Ectodermal cell (in vitro differentiated cells): ENCODE measurements at regions not wholly inside any gene's neighbourhood (a gene's known extent, or its start where the extent isn't known, plus 50 kb on each side); places are given as distances from the start of the nearest gene placed in this dataset.

Source experiments
- H3K27ac ChIP-seq: 2 replicates; pipeline ENCODE4 v1.7.0; 2013; ENCODE audit warnings: mild to moderate bottlenecking, low read depth, low read length; ENCODE audit not compliant: insufficient read depth, poor library complexity, severe bottlenecking
- H3K27me3 ChIP-seq: 2 replicates; pipeline ENCODE4 v1.7.0; 2013; ENCODE audit warnings: mild to moderate bottlenecking, low read length; ENCODE audit not compliant: insufficient read depth, control insufficient read depth, poor library complexity, severe bottlenecking
- H3K36me3 ChIP-seq: one replicate; pipeline ENCODE4 v1.7.0; 2013; ENCODE audit warnings: low read length; ENCODE audit not compliant: control insufficient read depth, insufficient read depth
- H3K4me1 ChIP-seq: one replicate; pipeline ENCODE4 v1.7.0; 2013; ENCODE audit warnings: low read length; ENCODE audit not compliant: control insufficient read depth, insufficient read depth
- H3K4me3 ChIP-seq: 2 replicates; pipeline ENCODE4 v1.7.0; 2013; ENCODE audit warnings: low read depth, low read length, control low read depth; ENCODE audit not compliant: insufficient read depth
- H3K9me3 ChIP-seq: 2 replicates; pipeline ENCODE4 v1.7.0; 2013; ENCODE audit warnings: mild to moderate bottlenecking, low read length, moderate library complexity; ENCODE audit not compliant: control insufficient read depth
- WGBS, 2 experiments: methylation state at CpG; one replicate each; pipeline ENCODE4 v1.1.7; 2013; ENCODE audit warnings: missing lambda C conversion rate in 2 of 2; 5-methylcytosine and 5-hydroxymethylcytosine counted together

DNA sequence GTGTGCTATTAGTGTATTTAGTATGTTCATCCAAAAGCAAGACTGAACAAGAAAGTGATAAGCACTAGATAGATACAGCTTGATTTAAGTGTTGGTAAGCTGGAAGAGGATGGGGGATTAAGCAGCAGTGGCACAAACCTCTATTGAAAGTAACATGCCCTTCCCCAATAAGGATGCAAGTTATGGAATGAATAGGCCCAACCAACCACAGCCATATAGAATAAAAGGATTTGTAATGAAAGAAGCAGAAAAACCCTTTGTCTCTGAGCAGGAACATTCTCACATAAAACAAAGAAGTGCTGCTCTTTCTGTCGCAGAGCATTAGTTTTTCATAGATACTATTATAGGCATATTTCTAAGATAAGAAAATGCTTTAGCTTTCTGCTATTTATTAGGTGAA lies 310.7 kb downstream of the IPO8 start:
- H3K4me1 ChIP-seq, result no peaks in the 10 kb centered on the region
- no peak overlapping the region for H3K27ac ChIP-seq
- no peak overlapping the region for H3K4me3 ChIP-seq
- no peaks in the 10 kb centered on the region for H3K36me3 ChIP-seq
- no CpG with 5 or more reads among the region's 1 CpG for WGBS, 2 experiments
- no peaks in the 10 kb centered on the region for H3K27me3 ChIP-seq
- H3K9me3 ChIP-seq, result no peaks in the 10 kb centered on the region

DNA sequence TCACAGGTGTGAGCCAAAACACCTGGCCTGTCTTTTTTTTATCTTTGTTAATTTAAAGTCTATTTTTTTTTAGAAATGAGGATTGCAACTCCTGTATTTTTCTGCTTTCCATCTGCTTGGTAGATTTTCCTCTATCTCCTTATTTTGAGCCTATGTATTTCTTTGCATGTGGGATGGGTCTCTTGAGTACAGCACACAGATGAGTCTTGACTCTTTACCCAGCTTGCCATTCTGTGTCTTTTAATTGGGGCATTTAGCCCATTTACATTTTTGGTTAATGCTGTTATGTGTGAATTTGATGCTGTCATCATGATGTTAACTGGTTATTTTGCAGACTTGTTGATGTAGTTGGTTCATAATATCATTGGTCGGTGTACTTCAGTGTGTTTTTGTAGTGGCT lies 317.4 kb downstream of the IPO8 start:
- H3K4me3 ChIP-seq, result no peak overlapping the region
- no peak overlapping the region for H3K27ac ChIP-seq
- WGBS, 2 experiments, result 93% methylated on average over 1 of the region's 1 CpG; no CpG with 5 or more reads in 1 of the 2 experiments
- no peaks in the 10 kb centered on the region for H3K36me3 ChIP-seq
- no peaks in the 10 kb centered on the region for H3K4me1 ChIP-seq
- no peaks in the 10 kb centered on the region for H3K9me3 ChIP-seq
- H3K27me3 ChIP-seq, result no peaks in the 10 kb centered on the region

DNA sequence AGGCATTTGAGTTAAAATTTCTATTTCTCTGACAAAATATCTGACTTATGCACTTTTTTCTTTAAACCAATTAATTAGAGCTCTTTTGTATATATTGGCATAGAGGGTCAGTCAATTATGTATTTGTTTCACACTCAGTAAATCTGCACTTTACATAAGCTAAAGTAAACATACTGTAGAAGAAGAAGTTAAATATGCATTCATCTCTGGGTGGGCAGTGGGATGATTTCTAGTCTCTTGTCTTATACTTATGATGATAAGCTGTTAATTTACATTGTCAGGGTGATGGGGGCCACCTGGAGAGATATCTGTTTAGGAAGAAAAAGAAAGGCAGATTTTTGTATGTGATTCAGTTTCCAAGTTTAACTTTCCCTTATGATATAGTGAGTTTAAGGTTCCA lies 330.8 kb downstream of the IPO8 start:
- Histone ChIP-seq H3K36me3 (no peaks in the 10 kb centered on the region), H3K27me3 (no peaks in the 10 kb centered on the region), H3K4me1 (no peaks in the 10 kb centered on the region), H3K27ac (no peak overlapping the region), H3K9me3 (no peaks in the 10 kb centered on the region), H3K4me3 (no peak overlapping the region)

DNA sequence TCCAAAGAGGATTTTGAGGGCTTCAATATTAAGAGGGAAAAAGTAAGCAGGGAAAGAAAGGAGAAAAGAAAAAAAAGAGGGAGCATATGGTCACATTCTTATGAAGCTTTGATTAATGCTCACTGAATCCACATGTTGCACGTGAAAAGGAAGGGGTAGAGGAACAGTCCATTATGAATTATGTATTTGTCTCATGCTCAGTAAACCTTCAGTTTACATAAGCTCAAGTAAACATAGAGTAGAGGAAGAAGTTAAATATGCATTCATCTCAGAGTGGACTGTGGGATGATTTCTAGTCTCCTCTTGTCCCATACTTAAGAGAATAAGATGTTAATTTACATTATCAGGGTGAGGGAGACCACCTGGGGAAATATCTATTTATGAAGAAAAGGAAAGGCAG lies 334.5 kb downstream of the IPO8 start:
- H3K9me3 ChIP-seq, result no peaks in the 10 kb centered on the region
- 83 to 100% methylated on average over 1 of the region's 1 CpG for WGBS, 2 experiments
- no peak overlapping the region for H3K4me3 ChIP-seq
- H3K36me3 ChIP-seq, result no peaks in the 10 kb centered on the region
- no peak overlapping the region for H3K27ac ChIP-seq
- H3K27me3 ChIP-seq, result no peaks in the 10 kb centered on the region
- no peaks in the 10 kb centered on the region for H3K4me1 ChIP-seq

DNA sequence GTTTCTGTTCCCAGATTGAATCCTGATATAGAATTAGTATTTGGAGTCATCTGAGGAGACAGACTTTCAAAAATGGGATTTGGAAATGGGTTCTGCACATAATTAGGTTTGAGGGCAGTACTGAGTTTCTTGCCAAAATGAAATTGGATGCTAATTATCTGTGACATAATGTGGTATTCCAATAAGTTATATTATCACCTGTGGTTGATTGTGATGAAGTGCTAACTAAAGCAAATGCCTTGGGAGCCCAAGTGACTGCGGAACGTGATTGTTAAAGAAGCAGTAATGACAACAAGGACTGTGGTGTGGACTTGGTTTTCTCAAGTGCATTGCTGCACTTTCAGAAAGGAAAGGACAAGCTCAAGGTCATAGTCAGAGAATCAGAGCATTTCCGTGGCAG lies 337.0 kb downstream of the IPO8 start:
- Histone ChIP-seq H3K36me3 (no peaks in the 10 kb centered on the region), H3K27ac (no peak overlapping the region), H3K4me3 (no peak overlapping the region), H3K4me1 (no peaks in the 10 kb centered on the region), H3K9me3 (no peaks in the 10 kb centered on the region), H3K27me3 (no peaks in the 10 kb centered on the region)
- 93 to 94% methylated on average over 3 of the region's 3 CpGs for WGBS, 2 experiments

DNA sequence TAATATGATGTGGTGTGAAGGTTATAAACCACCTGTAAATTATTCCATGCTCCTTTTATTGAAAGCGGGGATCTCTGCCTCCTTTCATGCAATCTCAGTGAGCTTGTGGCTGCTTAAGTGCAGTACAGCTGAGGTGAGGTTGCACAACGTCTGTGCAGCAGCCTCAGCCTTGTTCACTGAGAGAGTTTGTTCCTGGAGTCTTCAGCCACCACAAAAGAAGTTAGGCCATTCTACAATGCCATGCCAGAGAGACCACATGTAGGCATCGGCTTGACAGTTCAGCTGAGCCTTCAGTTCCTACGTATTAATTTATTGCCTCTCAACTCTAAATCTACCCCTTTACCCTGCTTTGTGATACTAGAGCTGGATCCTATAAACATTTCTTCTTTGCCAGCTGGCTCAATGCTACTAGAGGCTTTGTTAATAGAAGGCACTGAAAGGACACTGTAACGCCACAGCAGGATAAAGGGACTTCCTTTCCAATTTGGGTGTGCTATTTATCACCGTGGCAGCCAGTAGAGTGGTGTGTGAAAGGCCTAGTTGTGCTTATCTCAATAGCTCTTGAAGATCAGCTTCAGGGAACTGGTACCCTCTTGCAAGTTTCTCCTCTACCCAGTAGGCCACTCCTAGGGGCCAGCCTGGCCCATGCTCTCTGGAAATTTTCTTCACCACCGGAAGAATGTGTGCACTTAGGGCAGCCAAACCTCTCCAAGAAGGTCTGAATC lies 337.7 kb downstream of the IPO8 start:
- no peak overlapping the region for H3K27ac ChIP-seq
- no peaks in the 10 kb centered on the region for H3K36me3 ChIP-seq
- H3K4me1 ChIP-seq, result no peaks in the 10 kb centered on the region
- no peak overlapping the region for H3K4me3 ChIP-seq
- no peaks in the 10 kb centered on the region for H3K27me3 ChIP-seq
- no peaks in the 10 kb centered on the region for H3K9me3 ChIP-seq
- 75 to 76% methylated on average over 7 of the region's 7 CpGs for WGBS, 2 experiments

DNA sequence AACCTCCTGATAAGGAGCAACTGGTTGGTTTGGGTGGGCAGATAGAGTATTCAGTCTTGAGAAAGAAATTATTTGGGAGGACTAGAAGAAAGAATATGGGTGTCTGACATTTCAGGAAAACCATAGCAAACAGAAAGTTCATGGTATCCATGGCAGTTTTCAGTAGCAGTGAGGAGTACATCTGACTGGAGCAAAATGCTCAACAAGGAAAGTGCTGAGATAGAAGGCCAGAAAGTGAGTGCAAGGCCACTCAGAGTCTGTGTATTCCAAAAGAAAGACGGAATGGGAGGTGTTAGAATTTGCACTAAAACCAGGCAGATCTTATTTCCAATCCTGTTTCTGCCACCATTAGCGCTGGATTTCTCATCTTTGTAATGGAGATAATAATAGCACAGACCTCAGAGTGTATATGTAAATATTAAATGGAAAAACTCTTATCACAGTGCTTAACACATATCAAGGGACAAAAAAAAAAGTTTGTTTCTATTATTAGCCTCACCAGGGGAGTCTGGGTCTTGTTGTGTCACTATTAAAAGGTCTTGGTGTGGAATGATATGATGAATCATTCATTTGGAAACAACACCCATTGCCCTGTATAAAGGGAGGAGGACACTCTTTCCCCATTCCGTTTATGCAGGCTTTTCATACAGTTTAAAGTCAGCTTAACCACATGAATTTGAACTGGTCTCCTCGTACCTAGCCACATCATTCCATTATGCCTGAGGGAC lies 349.8 kb downstream of the IPO8 start:
- 88 to 91% methylated on average over 3 to 4 of the region's 4 CpGs for WGBS, 2 experiments
- H3K36me3 ChIP-seq, result no peaks in the 10 kb centered on the region
- H3K4me3 ChIP-seq, result no peak overlapping the region
- H3K9me3 ChIP-seq, result no peaks in the 10 kb centered on the region
- no peaks in the 10 kb centered on the region for H3K4me1 ChIP-seq
- no peaks in the 10 kb centered on the region for H3K27me3 ChIP-seq
- no peak overlapping the region for H3K27ac ChIP-seq

DNA sequence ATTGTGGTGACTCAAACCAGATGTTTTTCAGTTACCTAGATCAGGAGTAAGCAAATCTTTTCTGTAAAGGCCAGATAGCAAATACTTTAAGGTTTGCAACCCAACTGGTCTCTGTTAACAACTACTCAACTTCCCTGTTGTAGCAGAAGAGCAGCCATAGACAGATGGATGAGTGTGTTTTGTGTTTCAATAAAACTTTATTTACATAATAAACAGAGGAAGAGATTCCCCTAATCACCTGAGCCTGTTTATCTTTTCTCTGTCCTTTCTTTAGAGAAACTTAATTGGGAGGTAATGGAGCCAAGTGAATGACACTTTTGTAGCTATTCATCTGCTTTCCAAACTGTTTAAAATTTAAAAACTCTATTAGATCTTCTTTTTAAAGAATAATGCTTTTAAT lies 365.1 kb downstream of the IPO8 start:
- H3K4me1 ChIP-seq, result no peaks in the 10 kb centered on the region
- no peaks in the 10 kb centered on the region for H3K36me3 ChIP-seq
- H3K4me3 ChIP-seq, result no peak overlapping the region
- H3K27ac ChIP-seq, result no peak overlapping the region
- no peaks in the 10 kb centered on the region for H3K9me3 ChIP-seq
- H3K27me3 ChIP-seq, result no peaks in the 10 kb centered on the region

DNA sequence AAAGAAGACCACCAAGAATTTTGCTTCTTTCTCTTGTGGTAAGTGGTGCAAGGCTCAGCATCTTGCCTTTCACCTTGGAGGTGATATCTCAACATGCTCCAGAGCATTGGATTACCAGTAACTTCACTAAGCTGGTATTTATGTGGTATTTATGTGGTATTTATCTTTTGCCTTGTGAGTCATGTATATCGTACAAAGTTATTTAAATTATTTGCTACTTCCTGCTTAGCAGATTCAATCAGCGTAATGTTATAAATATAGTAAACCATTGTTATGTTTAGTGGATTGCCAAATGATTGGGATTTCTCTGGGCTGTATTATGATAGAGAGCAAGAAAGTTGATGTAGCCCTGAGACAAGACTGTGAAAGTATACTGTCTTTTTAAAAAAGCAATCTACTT lies 366.4 kb downstream of the IPO8 start:
- no peaks in the 10 kb centered on the region for H3K36me3 ChIP-seq
- H3K27me3 ChIP-seq, result no peaks in the 10 kb centered on the region
- 97 to 100% methylated on average over 1 to 2 of the region's 2 CpGs for WGBS, 2 experiments
- H3K27ac ChIP-seq, result no peak overlapping the region
- H3K4me1 ChIP-seq, result no peaks in the 10 kb centered on the region
- no peaks in the 10 kb centered on the region for H3K9me3 ChIP-seq
- H3K4me3 ChIP-seq, result no peak overlapping the region

DNA sequence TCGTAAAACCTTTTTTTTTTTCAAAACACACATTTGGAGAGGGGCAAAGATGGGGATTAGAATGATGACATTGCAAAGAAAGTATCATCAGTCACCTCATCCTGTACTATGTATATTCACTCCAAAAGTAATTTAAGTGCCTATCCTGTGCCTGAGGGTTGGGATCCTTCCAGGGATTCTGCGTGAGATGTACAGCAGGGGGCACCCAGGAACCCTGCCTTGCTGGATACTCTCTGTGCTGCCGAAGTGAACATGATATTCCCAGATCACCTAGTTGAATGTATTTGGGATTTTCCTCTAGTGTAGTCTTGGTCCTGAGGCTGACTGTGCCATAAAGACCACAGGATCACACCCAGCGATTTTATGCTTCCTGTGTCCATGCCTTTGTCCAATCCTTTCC lies 372.7 kb downstream of the IPO8 start:
- WGBS, 2 experiments, result 86 to 93% methylated on average over 3 to 4 of the region's 4 CpGs
- H3K27ac ChIP-seq, result no peak overlapping the region
- H3K4me1 ChIP-seq, result no peaks in the 10 kb centered on the region
- H3K27me3 ChIP-seq, result no peaks in the 10 kb centered on the region
- no peak overlapping the region for H3K4me3 ChIP-seq
- no peaks in the 10 kb centered on the region for H3K36me3 ChIP-seq
- no peaks in the 10 kb centered on the region for H3K9me3 ChIP-seq
